ENCODE measurements at regions not wholly inside any gene's neighbourhood (a gene's known extent, or its start where the extent isn't known, plus 50 kb on each side); places are given as distances from the start of the nearest gene placed in this dataset.
A peak's percentile ranks its signal among the peaks of the same experiment; 100 is the strongest.

GRCh38 chr2:43047187-43047780, 179.1 kb downstream of the ZFP36L2 start:
- in situ Hi-C loops (cut with MboI; ENCODE audit: low pct_ligation_motif_present in 1 of 4, low pct_unique_long_range_greater_than_20kb in 1 of 4, low sequenced_read_pairs in 3 of 4) (no loop called here), intact Hi-C loops (cut with DNase I; ENCODE audit: low total_unique reads) (no loop called here)
- Histone ChIP-seq H3K4me1 (peaks cover 0 to 23% (median 4%) of the 10 kb centered on the region in 4 donors), H3K4me3 (no peak overlapping the region), H3K27ac (no peak overlapping the region), H3K27me3 (no peaks in the 10 kb centered on the region), H3K36me3 (no peaks in the 10 kb centered on the region), H3K9me3 (no peaks in the 10 kb centered on the region)
- DNase-seq = no peak
- TF ChIP-seq EP300 (IDR thresholded peaks at IDR 0.05; ENCODE audit: low read depth) (no peak), POLR2AphosphoS5 (IDR thresholded peaks at IDR 0.05) (no peak), POLR2A (IDR thresholded peaks at IDR 0.05) (no peak)
- TF ChIP-seq, protein P1, sequence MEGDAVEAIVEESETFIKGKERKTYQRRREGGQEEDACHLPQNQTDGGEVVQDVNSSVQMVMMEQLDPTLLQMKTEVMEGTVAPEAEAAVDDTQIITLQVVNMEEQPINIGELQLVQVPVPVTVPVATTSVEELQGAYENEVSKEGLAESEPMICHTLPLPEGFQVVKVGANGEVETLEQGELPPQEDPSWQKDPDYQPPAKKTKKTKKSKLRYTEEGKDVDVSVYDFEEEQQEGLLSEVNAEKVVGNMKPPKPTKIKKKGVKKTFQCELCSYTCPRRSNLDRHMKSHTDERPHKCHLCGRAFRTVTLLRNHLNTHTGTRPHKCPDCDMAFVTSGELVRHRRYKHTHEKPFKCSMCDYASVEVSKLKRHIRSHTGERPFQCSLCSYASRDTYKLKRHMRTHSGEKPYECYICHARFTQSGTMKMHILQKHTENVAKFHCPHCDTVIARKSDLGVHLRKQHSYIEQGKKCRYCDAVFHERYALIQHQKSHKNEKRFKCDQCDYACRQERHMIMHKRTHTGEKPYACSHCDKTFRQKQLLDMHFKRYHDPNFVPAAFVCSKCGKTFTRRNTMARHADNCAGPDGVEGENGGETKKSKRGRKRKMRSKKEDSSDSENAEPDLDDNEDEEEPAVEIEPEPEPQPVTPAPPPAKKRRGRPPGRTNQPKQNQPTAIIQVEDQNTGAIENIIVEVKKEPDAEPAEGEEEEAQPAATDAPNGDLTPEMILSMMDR (IDR thresholded peaks at IDR 0.05) = no peak
- 74 to 84% methylated on average over 10 to 17 of the region's 17 CpGs for WGBS, 2 donors (ENCODE audit: low coverage in 1 of 2)

DNA sequence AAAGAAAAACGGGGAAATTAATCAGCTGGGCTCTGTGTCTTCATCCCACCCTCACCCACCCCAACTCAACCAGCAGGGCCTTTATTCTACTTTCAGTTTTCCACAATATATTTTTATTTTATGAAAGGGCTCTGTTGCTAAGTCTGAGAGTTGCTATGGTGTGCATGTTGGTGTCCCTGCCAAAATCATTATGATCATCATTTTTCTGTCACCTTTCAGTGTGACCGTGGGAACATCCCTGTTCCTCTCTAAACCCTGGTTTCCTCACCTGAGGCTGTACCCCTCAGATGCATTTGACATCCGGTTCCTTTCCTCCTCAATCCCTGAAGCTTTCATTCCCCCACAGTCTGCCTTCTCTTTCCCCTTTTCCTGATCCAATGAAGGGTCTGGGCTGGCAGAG, 180.5 kb downstream of the ZFP36L2 start:
- no peak overlapping the region for H3K27ac ChIP-seq
- intact Hi-C loops (cut with DNase I; ENCODE audit: low total_unique reads) = no loop called here
- WGBS, 2 donors (ENCODE audit: low coverage in 1 of 2) = 63 to 81% methylated on average over 3 of the region's 3 CpGs

GRCh38 chr2:43044093-43044681, 182.2 kb downstream of the ZFP36L2 start:
- in situ Hi-C loops (cut with MboI; ENCODE audit: low pct_ligation_motif_present in 1 of 4, low pct_unique_long_range_greater_than_20kb in 1 of 4, low sequenced_read_pairs in 3 of 4) (no loop called here), intact Hi-C loops (cut with DNase I; ENCODE audit: low total_unique reads) (no loop called here)
- Histone ChIP-seq H3K36me3 (no peaks in the 10 kb centered on the region), H3K4me1 (peaks cover 0 to 19% (median 11%) of the 10 kb centered on the region in 4 donors), H3K4me3 (no peak overlapping the region), H3K27ac (no peak overlapping the region), H3K27me3 (no peaks in the 10 kb centered on the region), H3K9me3 (no peaks in the 10 kb centered on the region)
- no peak for TF ChIP-seq POLR2A (IDR thresholded peaks at IDR 0.05)
- DNase-seq = no peak
- WGBS, 2 donors (ENCODE audit: low coverage in 1 of 2) = 94 to 100% methylated on average over 1 to 13 of the region's 13 CpGs

More for the DNA sequence above, 180.5 kb downstream of the ZFP36L2 start:
- DNase-seq = no peak
- Histone ChIP-seq H3K4me1 (peaks cover 0 to 21% (median 11%) of the 10 kb centered on the region in 4 donors), H3K4me3 (no peak overlapping the region), H3K27me3 (no peaks in the 10 kb centered on the region), H3K36me3 (no peaks in the 10 kb centered on the region), H3K9me3 (no peaks in the 10 kb centered on the region)
- no peak for TF ChIP-seq POLR2A (IDR thresholded peaks at IDR 0.05)
- in situ Hi-C loops (cut with MboI; ENCODE audit: low pct_ligation_motif_present in 1 of 4, low pct_unique_long_range_greater_than_20kb in 1 of 4, low sequenced_read_pairs in 3 of 4) = no loop called here

DNA sequence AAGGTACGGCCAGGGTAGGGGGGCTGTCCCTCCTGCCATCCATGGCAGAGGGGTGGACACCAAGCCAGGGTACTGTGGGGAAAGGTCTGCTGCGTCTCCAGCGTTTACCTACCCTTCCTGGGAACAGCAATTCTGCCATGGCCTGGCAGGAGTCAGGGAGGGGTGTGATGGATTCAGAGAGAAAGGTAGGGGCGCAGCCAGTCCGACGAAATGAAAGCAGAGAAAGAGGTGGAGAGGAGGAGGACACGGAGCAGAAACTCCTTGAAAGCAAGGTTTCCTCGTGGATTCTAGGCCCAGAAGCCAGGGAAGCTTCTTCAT, 182.9 kb downstream of the ZFP36L2 start:
- WGBS, 2 donors (ENCODE audit: low coverage in 1 of 2) = 86 to 87% methylated on average over 5 to 8 of the region's 8 CpGs
- H3K36me3 ChIP-seq = no peaks in the 10 kb centered on the region
- intact Hi-C loops (cut with DNase I; ENCODE audit: low total_unique reads) (no loop called here), in situ Hi-C loops (cut with MboI; ENCODE audit: low pct_ligation_motif_present in 1 of 4, low pct_unique_long_range_greater_than_20kb in 1 of 4, low sequenced_read_pairs in 3 of 4) (no loop called here)
- H3K27ac ChIP-seq = no peak overlapping the region
- no peak overlapping the region for H3K4me3 ChIP-seq
- H3K9me3 ChIP-seq = no peaks in the 10 kb centered on the region
- TF ChIP-seq EP300 (IDR thresholded peaks at IDR 0.05; ENCODE audit: low read depth) (no peak), POLR2A (IDR thresholded peaks at IDR 0.05) (no peak), POLR2AphosphoS5 (IDR thresholded peaks at IDR 0.05) (no peak)
- TF ChIP-seq, protein P1 (IDR thresholded peaks at IDR 0.05) = no peak
- no peak for DNase-seq
- H3K27me3 ChIP-seq = no peaks in the 10 kb centered on the region
- H3K4me1 ChIP-seq = peaks cover 0 to 19% (median 11%) of the 10 kb centered on the region in 4 donors

DNA sequence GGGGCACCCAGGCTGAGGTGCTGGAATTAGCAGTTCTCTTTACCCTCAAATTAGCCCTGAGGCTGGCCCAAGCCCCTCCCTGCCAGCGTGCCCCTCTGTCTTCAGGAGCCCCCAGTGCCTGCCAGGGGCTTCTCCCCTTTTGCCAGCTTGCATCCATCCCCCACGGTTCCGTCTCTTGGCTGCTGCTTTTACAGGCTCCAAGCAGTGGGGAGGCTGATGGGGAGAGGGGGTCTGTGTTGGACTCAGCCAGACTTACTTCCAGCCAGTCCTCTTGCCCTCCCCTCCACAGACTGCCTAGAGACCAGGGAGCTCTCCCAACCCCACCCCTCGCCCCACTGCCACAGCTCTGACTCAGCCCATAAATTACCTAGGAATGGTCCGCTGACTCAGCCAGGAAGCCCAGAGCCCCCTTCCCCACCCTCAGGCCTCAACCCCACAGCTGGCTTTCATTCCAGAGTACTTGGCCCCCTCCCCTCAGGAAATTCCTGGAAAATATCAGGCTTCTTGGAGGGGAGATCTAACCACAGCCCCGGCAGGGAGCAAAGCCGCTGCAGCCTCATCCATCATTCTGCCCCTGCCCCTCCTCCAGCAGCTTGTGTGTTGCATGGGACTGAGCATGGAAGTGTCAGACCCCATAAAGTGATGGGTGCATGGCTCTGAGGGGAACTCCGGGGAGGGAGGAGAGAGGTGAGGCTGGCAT, 184.6 kb downstream of the ZFP36L2 start:
- Histone ChIP-seq H3K36me3 (no peaks in the 10 kb centered on the region), H3K27me3 (no peaks in the 10 kb centered on the region), H3K27ac (peak overlapping the region in 2 of 4 donors; percentile 31 to 32), H3K4me1 (peaks cover 0 to 17% (median 11%) of the 10 kb centered on the region in 4 donors), H3K4me3 (no peak overlapping the region), H3K9me3 (no peaks in the 10 kb centered on the region)
- WGBS, 2 donors (ENCODE audit: low coverage in 1 of 2) = 79% methylated on average over 8 of the region's 8 CpGs; no CpG with 5 or more reads in 1 of the 2 donors
- in situ Hi-C loops (cut with MboI; ENCODE audit: low pct_ligation_motif_present in 1 of 4, low pct_unique_long_range_greater_than_20kb in 1 of 4, low sequenced_read_pairs in 3 of 4) (no loop called here), intact Hi-C loops (cut with DNase I; ENCODE audit: low total_unique reads) (no loop called here)
- TF ChIP-seq EP300 (IDR thresholded peaks at IDR 0.05; ENCODE audit: low read depth) (no peak), POLR2A (IDR thresholded peaks at IDR 0.05) (no peak), POLR2AphosphoS5 (IDR thresholded peaks at IDR 0.05) (no peak)
- TF ChIP-seq, protein P1 (IDR thresholded peaks at IDR 0.05) = no peak
- DNase-seq = no peak

Measured in transverse colon (tissue), 4 donors.